ENCODE measurements at regions not wholly inside any gene's neighbourhood (a gene's known extent, or its start where the extent isn't known, plus 50 kb on each side); places are given as distances from the start of the nearest gene placed in this dataset.

DNA sequence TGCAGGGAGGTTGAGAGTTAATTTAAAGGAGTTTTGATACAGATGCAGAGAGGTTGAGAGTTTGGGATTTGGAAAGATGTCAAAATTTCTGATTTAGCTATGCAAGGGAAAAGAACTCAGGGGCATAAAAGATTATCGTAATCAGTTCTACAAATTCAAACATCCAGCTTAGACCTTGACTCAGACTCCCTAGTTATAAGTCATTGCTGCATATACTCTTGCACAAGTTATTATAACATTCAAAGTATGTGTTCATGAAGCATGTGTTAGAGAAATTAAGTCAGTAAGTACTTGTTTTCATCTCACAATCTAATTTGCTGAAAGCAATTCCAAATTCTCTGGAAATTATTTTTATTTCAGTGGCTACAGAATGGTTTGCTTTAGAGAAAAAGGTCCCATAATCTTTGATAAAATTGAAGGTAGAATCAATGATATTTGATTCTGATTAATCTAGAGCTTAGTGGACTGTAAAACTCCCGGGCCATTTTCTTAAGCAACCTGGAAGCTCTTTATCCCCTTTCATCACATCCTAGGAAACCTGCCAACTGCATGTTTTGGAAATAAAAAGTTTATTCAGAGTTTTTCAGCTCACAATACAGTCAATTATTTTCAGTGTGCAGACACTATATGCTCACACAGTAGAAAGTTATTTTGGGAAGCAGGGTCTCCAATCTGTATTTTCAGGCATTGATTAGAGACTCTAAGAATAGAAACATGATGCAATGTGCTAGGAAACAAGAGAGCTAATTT, 132.9 kb upstream of the SPANXC start:
- Histone ChIP-seq H3K4me2 (ENCODE audit: insufficient read depth, insufficient read length, low read length) (no peak overlapping the region), H2BK15ac (ENCODE audit: low read depth, low read length) (no peak overlapping the region), H3K27ac (ENCODE audit: insufficient read length, low read depth, low read length) (no peak overlapping the region), H4K20me1 (ENCODE audit: control insufficient read depth, insufficient read depth, insufficient read length) (no peaks in the 10 kb centered on the region), H3K14ac (ENCODE audit: insufficient read depth, low read length) (no peak overlapping the region), H3K23me2 (ENCODE audit: insufficient read length, low read depth, low read length, poor library complexity, severe bottlenecking) (no peaks in the 10 kb centered on the region), H2AFZ (ENCODE audit: low read length) (no peak overlapping the region), H4K5ac (ENCODE audit: insufficient read length, low read depth, low read length) (no peak overlapping the region), H3K18ac (ENCODE audit: insufficient read length, low read depth, low read length) (no peak overlapping the region), H3K4me1 (ENCODE audit: insufficient read depth, low read length) (no peaks in the 10 kb centered on the region), H3K79me2 (ENCODE audit: insufficient read depth, low read length) (no peaks in the 10 kb centered on the region), H3K23ac (ENCODE audit: insufficient read length, low read depth, low read length) (no peak overlapping the region), H2AK5ac (ENCODE audit: insufficient read length, low read length) (no peak overlapping the region), H3K56ac (ENCODE audit: insufficient read length, low read depth, low read length) (no peak overlapping the region), H3T11ph (ENCODE audit: low read length) (no peak overlapping the region), H3K79me1 (ENCODE audit: insufficient read depth, low read depth, low read length, poor library complexity, severe bottlenecking) (no peaks in the 10 kb centered on the region), H3K9ac (ENCODE audit: extremely low read depth, insufficient read length, low read length) (no peak overlapping the region), H4K8ac (replicated peaks; ENCODE audit: insufficient read length, low read depth, low read length) (no peak overlapping the region), H3K4ac (ENCODE audit: low read depth, low read length) (no peak overlapping the region), H2BK5ac (ENCODE audit: insufficient read length, low read length) (no peak overlapping the region), H2BK12ac (ENCODE audit: insufficient read length, low read depth, low read length) (no peak overlapping the region), H2BK20ac (ENCODE audit: low read depth, low read length, poor library complexity, severe bottlenecking) (no peak overlapping the region), H3K9me3 (ENCODE audit: control insufficient read depth, low read depth, low read length) (peaks cover 26% of the 10 kb centered on the region), H2BK120ac (ENCODE audit: low read depth, low read length, poor library complexity, severe bottlenecking) (no peak overlapping the region), H3K27me3 (ENCODE audit: insufficient read depth, low read length) (no peaks in the 10 kb centered on the region), H4K91ac (ENCODE audit: insufficient read length, low read depth, low read length) (no peak overlapping the region)
- Mint-ChIP-seq H3K9me3 (peaks cover 71 to 74% of the 10 kb centered on the region in 2 experiments), H3K27me3 (ENCODE audit: low read depth) (no peaks in the 10 kb centered on the region), H3K27ac (no peak overlapping the region), H3K36me3 (ENCODE audit: insufficient read depth in 1 of 3, low read depth in 3 of 3) (no peaks in the 10 kb centered on the region; a peak in 2 of 7 replicates), H3K4me3 (no peak overlapping the region), H3K4me1 (no peaks in the 10 kb centered on the region)
- no peak for DNase-seq
- TF ChIP-seq, protein P1, sequence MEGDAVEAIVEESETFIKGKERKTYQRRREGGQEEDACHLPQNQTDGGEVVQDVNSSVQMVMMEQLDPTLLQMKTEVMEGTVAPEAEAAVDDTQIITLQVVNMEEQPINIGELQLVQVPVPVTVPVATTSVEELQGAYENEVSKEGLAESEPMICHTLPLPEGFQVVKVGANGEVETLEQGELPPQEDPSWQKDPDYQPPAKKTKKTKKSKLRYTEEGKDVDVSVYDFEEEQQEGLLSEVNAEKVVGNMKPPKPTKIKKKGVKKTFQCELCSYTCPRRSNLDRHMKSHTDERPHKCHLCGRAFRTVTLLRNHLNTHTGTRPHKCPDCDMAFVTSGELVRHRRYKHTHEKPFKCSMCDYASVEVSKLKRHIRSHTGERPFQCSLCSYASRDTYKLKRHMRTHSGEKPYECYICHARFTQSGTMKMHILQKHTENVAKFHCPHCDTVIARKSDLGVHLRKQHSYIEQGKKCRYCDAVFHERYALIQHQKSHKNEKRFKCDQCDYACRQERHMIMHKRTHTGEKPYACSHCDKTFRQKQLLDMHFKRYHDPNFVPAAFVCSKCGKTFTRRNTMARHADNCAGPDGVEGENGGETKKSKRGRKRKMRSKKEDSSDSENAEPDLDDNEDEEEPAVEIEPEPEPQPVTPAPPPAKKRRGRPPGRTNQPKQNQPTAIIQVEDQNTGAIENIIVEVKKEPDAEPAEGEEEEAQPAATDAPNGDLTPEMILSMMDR (conservative IDR thresholded peaks at IDR 0.05), result no peak
- no CpG with 5 or more reads among the region's 2 CpGs for WGBS (ENCODE audit: extremely low coverage, insufficient read length, low lambda C conversion rate)
